ENCODE measurements at regions not wholly inside any gene's neighbourhood (a gene's known extent, or its start where the extent isn't known, plus 50 kb on each side); places are given as distances from the start of the nearest gene placed in this dataset.
"Not testable (repeated sequence)": the region's sequence is repeated elsewhere in the genome, so short reads cannot be mapped to it uniquely, and the experiment has no call there.

DNA sequence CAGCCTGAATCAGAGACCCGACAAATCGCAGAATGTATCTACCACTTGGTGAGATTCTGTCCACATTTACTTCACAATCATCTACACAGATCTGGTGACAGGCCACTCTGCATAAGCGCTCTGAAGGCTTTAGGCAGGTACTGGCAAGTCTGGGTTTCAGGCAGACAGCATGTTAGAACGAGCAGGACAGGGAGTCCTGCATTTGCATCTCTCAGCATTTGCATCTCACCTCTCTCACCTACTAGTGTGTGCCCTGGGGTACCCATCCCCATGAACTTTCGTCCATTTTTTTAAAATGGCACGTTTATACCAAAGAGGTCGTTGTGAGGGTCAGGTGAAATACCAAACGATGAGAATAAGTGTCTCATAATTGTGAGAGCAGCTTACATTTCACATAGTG is 108.2 kb downstream of the SPATA31A1 start:
- not testable (repeated sequence) for H3K4me1 Mint-ChIP-seq; H3K27me3 Mint-ChIP-seq (ENCODE audit: low read depth); H3K36me3 Mint-ChIP-seq (ENCODE audit: low read depth); H3K9me3 Mint-ChIP-seq
- peak overlapping the region; percentile 92 to 95 (median 95) for H3K4me3 Mint-ChIP-seq
- peak overlapping the region in 1 of 3 experiments; percentile 86 for H3K27ac Mint-ChIP-seq

DNA sequence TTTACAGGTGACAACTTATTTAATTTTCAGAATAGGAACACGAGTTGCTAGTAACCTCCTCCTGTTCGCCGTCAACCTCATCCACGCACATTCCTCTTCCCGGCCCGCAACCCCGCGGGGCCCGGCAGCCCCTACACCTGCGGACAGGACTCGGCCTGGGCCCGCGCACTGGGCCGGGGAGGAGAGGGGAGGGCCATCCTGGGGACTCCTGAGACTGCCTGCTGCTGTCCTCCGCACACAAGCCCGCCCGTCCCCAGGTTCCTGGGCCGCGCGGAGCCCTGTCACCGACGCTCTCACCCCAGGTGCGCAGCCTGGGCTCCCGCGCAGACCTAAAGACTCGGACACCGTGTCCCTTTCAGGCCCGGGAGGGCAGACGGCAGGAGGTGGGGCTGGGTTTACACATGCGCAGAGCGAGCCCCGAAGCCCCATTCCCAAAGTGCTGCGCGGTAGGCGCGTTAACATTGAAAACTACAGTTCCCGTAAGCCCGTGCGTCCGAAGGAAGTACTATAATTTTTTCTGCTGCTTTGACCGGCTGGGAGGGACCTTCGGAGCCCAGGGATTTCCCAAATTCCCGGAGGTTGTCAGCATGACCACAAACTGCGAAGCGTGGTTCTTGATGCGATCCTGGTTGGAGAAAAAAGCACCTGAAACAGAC is 108.8 kb downstream of the SPATA31A1 start:
- H3K27me3 Mint-ChIP-seq (ENCODE audit: low read depth); H3K36me3 Mint-ChIP-seq (ENCODE audit: low read depth); H3K4me1 Mint-ChIP-seq; H3K9me3 Mint-ChIP-seq: not testable (repeated sequence)
- Mint-ChIP-seq H3K4me3 (peak overlapping the region; percentile 92 to 95 (median 95)), H3K27ac (peak overlapping the region; percentile 72 to 87 (median 86))

DNA sequence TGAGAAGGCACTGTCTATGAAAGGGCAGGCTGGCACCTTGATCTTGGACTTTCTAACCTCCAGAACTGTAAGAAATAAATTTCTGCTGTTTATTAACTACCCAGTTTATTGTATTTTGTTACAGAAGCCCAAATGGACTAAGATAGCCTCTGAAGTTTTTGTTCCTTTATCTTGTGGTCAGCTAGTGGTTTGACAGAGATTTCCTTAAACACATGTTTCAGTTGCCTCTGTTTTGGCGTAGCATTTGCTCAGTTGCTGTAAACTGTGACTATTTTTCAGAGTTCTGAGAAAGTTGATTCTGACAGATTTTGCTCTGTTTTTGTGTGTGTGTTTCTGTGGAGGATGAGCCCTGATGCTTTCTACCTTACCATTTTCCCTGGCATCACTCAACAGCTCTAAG is 119.0 kb downstream of the SPATA31A1 start:
- not testable (repeated sequence) for H3K27me3 Mint-ChIP-seq (ENCODE audit: low read depth); H3K27ac Mint-ChIP-seq; H3K36me3 Mint-ChIP-seq (ENCODE audit: low read depth); H3K9me3 Mint-ChIP-seq; H3K4me3 Mint-ChIP-seq; H3K4me1 Mint-ChIP-seq

DNA sequence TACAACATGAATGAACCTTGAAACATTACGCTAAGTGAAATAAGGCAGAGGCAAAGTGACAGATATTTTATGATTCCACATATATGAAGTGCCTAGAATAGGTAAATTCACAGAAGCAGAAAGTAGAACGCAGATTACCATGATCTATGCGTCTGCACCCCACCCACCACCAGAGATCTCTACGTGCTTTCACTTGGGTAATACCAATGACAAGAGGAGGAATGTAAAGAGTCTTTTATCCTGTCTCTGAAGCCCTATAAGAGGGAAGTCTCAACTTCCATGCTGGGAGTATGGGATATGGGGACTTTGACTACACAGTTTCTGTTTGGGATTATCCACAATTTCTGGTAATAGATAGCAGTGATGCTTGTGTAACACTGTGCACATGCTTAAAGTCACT is 127.6 kb downstream of the SPATA31A1 start:
- H3K27me3 Mint-ChIP-seq (ENCODE audit: low read depth); H3K27ac Mint-ChIP-seq; H3K4me1 Mint-ChIP-seq; H3K36me3 Mint-ChIP-seq (ENCODE audit: low read depth); H3K4me3 Mint-ChIP-seq; H3K9me3 Mint-ChIP-seq: not testable (repeated sequence)

DNA sequence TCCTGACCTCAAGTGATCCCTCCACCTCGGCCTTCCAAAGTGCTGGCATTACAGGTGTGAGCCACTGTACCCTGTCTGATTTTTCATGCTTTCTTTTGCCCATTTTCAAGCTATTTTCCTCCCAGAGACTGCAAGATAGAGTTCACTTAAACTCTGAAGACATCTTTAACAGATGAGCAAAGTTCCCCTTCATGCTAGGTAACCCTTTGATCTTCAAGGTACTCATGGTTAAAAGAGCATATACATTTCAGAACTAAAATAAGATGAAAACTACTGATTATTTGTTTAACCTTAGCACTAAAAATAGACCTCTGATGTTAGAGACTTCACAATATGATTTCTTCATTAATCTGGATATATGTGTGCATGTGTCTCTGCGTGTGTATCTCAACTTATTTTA is 128.4 kb downstream of the SPATA31A1 start:
- not testable (repeated sequence) for H3K4me1 Mint-ChIP-seq; H3K36me3 Mint-ChIP-seq (ENCODE audit: low read depth); H3K27ac Mint-ChIP-seq; H3K27me3 Mint-ChIP-seq (ENCODE audit: low read depth); H3K9me3 Mint-ChIP-seq; H3K4me3 Mint-ChIP-seq

DNA sequence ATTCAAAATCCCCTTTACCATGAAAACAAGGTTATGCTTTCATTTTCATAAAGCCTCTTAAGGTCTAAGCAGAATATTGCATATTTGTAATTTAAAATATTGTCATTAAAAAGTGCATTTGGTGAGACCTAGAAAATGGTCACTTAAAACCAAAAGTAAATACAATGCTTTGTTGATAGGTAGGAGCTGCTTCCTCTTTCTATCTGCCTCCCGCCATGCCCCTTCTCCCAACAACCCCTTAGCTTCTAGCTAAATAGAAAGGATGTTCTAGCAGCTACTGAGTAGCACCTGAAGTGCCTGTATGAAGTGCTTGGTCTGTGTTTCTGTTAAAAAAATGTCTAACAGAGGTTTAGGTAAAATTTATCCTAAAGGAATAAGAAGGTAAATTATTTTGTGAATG is 128.8 kb downstream of the SPATA31A1 start:
- not testable (repeated sequence) for H3K36me3 Mint-ChIP-seq (ENCODE audit: low read depth); H3K27ac Mint-ChIP-seq; H3K9me3 Mint-ChIP-seq; H3K27me3 Mint-ChIP-seq (ENCODE audit: low read depth); H3K4me3 Mint-ChIP-seq; H3K4me1 Mint-ChIP-seq

DNA sequence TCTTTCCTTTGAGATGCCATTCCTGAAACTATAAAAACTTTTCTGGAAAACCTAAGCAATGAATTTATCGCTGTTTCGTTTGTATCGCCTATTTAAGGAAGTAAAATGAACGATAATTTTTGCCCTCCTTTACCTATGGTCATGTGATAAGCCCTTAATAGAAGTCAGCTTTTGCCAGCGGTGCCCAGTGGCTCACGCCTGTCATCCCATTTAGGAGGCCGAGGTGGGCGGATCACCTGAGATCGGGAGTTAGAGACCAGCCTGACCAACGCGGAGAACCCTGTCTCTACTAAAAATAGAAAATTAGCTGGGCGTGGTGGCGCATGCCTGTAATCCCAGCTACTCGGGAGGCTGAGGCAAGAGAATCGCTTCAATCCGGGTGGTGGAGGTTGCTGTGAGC is 132.0 kb downstream of the SPATA31A1 start:
- not testable (repeated sequence) for H3K4me3 Mint-ChIP-seq; H3K36me3 Mint-ChIP-seq (ENCODE audit: low read depth); H3K27me3 Mint-ChIP-seq (ENCODE audit: low read depth); H3K27ac Mint-ChIP-seq; H3K9me3 Mint-ChIP-seq; H3K4me1 Mint-ChIP-seq

DNA sequence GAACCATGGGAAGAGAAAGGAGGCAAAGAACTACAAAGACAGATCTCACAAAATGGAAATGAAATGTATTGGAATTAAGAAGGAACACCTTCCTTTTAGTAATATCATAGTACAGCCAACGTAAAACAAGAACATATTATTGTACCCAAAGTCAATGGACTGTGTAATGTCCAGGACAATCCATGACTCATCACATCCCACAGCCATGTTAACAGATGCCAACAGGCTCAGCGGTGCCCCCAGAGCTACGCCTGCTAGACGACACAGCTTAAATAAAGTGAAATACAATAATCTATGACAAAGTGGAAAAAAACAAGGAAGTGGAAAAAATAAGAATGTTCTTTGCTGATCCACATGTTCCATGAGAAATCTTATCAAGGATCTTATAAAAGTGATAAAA is 140.8 kb downstream of the SPATA31A1 start:
- H3K27me3 Mint-ChIP-seq (ENCODE audit: low read depth); H3K4me1 Mint-ChIP-seq; H3K9me3 Mint-ChIP-seq; H3K4me3 Mint-ChIP-seq; H3K36me3 Mint-ChIP-seq (ENCODE audit: low read depth); H3K27ac Mint-ChIP-seq: not testable (repeated sequence)

DNA sequence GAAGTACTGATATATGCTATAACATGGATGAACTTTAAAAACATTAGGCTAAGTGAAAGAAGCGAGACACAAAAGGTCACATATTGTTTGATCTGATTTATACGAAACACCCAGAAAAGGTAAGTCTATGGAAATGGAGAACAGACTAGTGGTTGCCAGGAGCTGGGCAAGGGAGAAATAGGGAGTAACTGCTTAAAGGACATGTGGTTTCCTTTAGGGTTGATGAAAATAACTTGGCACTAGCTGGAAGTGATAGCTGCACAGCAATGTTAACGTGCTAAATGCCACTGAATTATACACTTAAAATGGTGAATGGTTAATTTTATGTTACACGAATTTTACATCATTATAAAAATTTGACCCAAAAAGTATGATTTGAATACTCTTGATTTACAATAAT is 147.7 kb downstream of the SPATA31A1 start:
- not testable (repeated sequence) for H3K36me3 Mint-ChIP-seq (ENCODE audit: low read depth); H3K27ac Mint-ChIP-seq; H3K27me3 Mint-ChIP-seq (ENCODE audit: low read depth); H3K4me3 Mint-ChIP-seq; H3K4me1 Mint-ChIP-seq; H3K9me3 Mint-ChIP-seq

DNA sequence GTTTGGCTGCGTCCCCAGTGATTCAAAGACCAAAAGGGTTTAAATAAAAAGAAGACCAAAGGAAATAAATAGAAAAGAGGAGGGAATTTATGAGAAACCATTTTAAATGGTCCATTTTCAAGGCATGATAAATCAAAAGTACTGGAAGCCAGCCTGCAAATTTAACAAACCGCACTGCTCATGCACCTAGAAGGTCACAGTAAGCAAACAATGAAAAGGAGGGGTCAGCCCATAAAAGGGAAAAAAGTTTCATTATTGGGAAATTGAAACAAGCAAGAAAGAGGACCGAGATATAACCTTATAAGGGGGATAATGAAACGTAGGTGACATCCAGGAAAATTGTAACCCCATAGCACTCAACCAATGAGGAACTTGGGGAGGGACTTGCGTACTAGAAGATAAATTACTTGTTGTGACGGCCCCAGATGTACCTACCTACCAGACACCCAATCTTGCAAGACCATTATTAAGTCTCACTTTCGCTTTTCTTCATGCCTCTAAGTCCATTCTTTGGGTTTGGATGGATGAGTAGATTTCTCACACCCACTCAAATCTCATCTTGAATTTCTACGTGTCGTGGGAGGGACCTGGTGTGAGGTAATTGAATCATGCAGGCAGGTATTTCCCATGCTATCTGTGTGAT is 172.0 kb downstream of the SPATA31A1 start:
- H3K4me1 Mint-ChIP-seq; H3K27ac Mint-ChIP-seq; H3K4me3 Mint-ChIP-seq; H3K36me3 Mint-ChIP-seq (ENCODE audit: low read depth); H3K27me3 Mint-ChIP-seq (ENCODE audit: low read depth); H3K9me3 Mint-ChIP-seq: not testable (repeated sequence)

DNA sequence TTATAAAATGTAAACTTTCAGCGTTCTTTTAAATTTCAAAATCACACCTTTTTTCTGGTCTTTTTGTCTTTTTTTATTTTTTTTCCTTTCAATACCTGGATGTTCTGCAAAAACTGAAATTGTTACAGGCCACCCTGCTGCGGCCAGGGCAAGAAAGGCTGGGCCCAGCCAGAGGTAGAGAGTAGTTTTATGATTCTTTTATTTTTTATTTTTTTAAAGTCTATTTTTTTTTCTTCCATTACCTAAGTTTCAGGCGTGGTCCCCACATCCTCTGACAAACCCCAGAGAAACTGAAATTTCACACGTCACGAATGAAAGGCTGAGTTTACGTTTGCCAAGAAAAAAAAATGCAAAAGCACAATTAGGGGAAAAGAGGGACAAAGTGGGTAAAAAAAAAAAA is 177.1 kb downstream of the SPATA31A1 start:
- H3K4me3 Mint-ChIP-seq; H3K27me3 Mint-ChIP-seq (ENCODE audit: low read depth); H3K9me3 Mint-ChIP-seq; H3K36me3 Mint-ChIP-seq (ENCODE audit: low read depth); H3K4me1 Mint-ChIP-seq; H3K27ac Mint-ChIP-seq: not testable (repeated sequence)

DNA sequence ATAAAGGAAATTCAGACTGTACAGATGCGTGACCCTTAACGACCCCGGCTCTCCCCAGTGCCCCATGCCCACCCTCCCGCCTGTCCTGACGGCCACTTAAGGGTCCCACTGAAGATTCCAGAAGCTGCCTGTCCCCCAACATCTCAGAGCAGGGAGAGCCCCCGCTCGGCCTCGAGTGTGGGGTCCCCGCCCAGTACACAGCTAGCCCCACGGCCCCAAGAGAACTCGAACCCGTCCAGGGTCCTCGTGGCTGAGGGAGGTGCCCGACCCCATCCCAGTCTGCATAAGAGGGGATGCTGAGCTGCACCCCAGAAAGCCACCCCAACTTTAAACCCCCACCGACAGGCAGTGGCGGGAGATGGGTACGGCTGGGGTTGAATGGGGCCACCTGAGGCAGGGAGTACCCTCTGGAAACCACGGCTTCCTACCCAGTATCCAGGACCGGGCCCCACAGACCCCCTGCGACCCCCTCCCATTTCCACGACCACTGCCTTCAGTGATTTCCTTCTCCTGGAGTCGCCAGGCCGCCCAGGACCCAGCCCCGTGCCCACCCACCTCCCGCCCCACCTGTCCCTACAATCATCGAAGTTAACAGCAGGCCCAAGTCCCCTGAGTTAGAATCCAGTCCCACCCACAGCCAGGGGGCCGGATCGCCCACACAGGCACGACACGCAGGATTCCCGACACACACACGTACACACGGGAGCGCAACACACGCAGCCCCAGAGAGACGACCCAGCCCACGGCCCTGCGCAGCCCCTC is 177.7 kb downstream of the SPATA31A1 start:
- H3K27ac Mint-ChIP-seq, H3K4me1 Mint-ChIP-seq: not testable (repeated sequence)

DNA sequence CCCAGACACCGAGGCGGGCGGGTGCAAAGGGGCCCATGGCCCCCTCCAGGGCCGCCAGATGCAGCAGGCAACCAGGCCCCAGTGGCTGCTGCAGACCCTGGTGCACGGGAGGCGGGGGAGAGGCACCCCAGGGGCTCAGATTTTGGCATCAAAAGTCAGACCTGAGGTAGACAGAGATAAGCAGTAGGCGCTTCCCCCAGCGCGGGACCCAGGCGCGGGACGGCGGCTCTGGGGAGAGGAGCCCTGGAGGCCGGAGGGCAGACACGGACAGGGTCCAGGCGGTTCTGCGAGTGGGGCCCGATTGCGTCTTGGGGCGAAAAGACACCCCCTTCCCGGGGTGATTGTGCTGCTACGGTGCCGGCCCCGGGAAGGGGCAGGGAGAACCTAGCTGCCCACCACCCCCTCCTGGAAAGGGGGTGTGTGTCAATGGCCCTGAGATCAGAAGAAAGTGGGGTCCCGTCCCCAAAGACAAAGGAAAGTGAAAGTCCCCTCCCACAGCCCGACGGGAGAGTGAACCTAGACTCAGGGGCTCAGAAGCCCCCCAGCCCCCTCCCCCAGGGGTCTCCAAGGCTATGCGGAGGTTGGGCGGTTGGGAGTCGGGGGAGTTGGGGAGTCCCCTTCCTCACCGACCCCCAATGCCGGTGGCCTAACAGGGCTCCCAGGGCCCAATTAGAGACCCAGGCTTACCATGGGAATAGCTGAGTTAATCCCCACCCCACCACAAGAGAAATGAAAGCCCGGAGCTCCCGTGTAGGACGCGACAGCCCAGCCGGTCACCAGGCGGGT is 178.5 kb downstream of the SPATA31A1 start:
- H3K27me3 Mint-ChIP-seq (ENCODE audit: low read depth); H3K4me3 Mint-ChIP-seq; H3K27ac Mint-ChIP-seq; H3K9me3 Mint-ChIP-seq; H3K4me1 Mint-ChIP-seq; H3K36me3 Mint-ChIP-seq (ENCODE audit: low read depth): not testable (repeated sequence)

More for the DNA sequence above, 177.7 kb downstream of the SPATA31A1 start:
- H3K27me3 Mint-ChIP-seq (ENCODE audit: low read depth); H3K9me3 Mint-ChIP-seq; H3K36me3 Mint-ChIP-seq (ENCODE audit: low read depth); H3K4me3 Mint-ChIP-seq: not testable (repeated sequence)

DNA sequence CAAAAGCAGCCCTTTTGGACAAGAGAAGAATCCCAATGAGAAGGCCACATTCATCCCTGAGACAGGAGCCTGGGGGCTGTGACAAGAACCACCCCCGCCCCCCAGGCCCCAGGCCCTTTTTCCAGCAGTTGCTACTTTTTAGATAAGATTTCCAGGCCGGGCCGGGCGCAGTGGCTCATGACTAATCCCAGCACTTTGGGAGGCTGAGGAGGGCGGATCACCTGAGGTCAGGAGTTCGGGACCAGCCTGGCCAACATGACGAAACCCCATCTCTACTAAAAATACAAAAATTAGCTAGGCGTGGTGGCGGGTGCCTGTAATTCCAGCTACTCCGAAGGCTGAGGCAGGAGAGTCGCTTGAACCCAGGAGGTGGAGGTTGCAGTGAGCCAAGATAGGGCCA is 179.4 kb downstream of the SPATA31A1 start:
- H3K27ac Mint-ChIP-seq; H3K4me1 Mint-ChIP-seq; H3K4me3 Mint-ChIP-seq; H3K9me3 Mint-ChIP-seq; H3K36me3 Mint-ChIP-seq (ENCODE audit: low read depth); H3K27me3 Mint-ChIP-seq (ENCODE audit: low read depth): not testable (repeated sequence)

DNA sequence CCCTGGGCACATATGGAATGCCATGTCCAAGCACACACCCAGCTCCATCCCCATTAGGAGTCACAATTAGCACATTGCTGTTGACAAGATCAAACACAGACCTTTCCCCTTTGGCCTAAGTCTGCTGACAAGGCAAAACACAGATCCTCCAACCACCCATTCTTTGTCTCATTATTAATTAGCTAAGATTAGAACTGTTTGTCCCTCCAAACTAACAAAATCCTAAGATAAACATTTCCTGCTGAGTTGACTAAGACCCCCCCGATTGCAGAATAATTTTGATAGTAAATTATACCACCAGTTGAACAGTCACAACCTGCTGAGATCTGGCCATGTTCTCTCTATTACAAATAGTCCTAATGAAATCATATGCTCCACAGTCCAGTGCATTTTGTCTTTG is 186.7 kb downstream of the SPATA31A1 start:
- H3K4me3 Mint-ChIP-seq; H3K27me3 Mint-ChIP-seq (ENCODE audit: low read depth); H3K27ac Mint-ChIP-seq; H3K9me3 Mint-ChIP-seq; H3K36me3 Mint-ChIP-seq (ENCODE audit: low read depth); H3K4me1 Mint-ChIP-seq: not testable (repeated sequence)

All from nephron (organoid).